Upper lobe of left lung (tissue), 4 donors: ENCODE measurements at regions not wholly inside any gene's neighbourhood (a gene's known extent, or its start where the extent isn't known, plus 50 kb on each side); places are given as distances from the start of the nearest gene placed in this dataset.

Experiments
- EP300 ChIP-seq, 4 donors: sonication (generic); formaldehyde crosslinking; IDR thresholded peaks; one replicate each; pipeline ENCODE4 v1.5.1; 2017; ENCODE audit warnings: antibody characterized with exemption in 4 of 4, control low read depth in 2 of 4
- POLR2AphosphoS5 ChIP-seq, 2 donors: sonication (generic); formaldehyde crosslinking; IDR thresholded peaks; one replicate each; pipeline ENCODE4 v1.5.1; 2017; ENCODE audit warnings: antibody characterized with exemption in 2 of 2
- TF ChIP-seq, protein P1 (sequence below), 6 experiments: fragments of 450-650 bp in 4 of 6; fragments of 200-600 bp in 2 of 6; sonication (generic) in 2 of 6; IDR thresholded peaks; one replicate each; pipeline ENCODE4 v1.5.1; 2016 to 2019; ENCODE audit warnings: antibody characterized with exemption in 6 of 6

DNA sequence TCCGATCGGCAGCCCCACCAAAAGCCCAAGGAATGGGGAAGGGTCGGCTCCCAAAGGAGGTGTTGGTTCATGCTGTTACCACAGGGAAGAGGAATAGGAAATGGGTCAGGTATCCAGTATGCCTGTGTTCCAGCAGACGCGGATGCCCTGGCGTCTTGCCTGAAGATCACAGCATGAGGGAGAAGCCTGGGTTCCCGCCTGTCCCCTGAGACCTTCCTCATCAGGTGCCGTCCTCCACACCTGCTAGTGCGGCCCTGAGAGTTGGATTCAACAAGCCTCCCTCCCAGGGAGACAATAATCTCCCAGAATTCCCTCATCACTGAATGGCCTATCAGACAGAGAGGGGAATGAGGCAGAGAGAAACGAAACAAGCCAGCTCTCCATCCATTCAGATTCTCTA is 92.2 kb downstream of the SPATA19 start:
- TF ChIP-seq EP300 (IDR thresholded peaks at IDR 0.05) (no peak), POLR2AphosphoS5 (IDR thresholded peaks at IDR 0.05) (no peak)
- TF ChIP-seq, protein P1, sequence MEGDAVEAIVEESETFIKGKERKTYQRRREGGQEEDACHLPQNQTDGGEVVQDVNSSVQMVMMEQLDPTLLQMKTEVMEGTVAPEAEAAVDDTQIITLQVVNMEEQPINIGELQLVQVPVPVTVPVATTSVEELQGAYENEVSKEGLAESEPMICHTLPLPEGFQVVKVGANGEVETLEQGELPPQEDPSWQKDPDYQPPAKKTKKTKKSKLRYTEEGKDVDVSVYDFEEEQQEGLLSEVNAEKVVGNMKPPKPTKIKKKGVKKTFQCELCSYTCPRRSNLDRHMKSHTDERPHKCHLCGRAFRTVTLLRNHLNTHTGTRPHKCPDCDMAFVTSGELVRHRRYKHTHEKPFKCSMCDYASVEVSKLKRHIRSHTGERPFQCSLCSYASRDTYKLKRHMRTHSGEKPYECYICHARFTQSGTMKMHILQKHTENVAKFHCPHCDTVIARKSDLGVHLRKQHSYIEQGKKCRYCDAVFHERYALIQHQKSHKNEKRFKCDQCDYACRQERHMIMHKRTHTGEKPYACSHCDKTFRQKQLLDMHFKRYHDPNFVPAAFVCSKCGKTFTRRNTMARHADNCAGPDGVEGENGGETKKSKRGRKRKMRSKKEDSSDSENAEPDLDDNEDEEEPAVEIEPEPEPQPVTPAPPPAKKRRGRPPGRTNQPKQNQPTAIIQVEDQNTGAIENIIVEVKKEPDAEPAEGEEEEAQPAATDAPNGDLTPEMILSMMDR (IDR thresholded peaks at IDR 0.05), result no peak
